Mucosa of rectum (tissue), 2 donors: ENCODE measurements at regions not wholly inside any gene's neighbourhood (a gene's known extent, or its start where the extent isn't known, plus 50 kb on each side); places are given as distances from the start of the nearest gene placed in this dataset.

Source experiments
- H3K27ac ChIP-seq, 2 donors: one replicate each; pipeline ENCODE4 v1.7.0; 2013; ENCODE audit warnings: inconsistent platforms in 2 of 2, low read depth in 2 of 2, low read length in 2 of 2
- H3K27me3 ChIP-seq, 2 donors: one replicate each; pipeline ENCODE4 v1.7.0; 2013; ENCODE audit warnings: low read length in 2 of 2; ENCODE audit not compliant: control insufficient read depth in 2 of 2, insufficient read depth in 2 of 2
- H3K36me3 ChIP-seq, 2 donors: one replicate each; pipeline ENCODE4 v1.7.0; 2013; ENCODE audit warnings: low read length in 2 of 2; ENCODE audit not compliant: control insufficient read depth in 2 of 2, insufficient read depth in 2 of 2
- H3K4me1 ChIP-seq, 2 donors: one replicate each; pipeline ENCODE4 v1.7.0; 2013; ENCODE audit warnings: low read length in 2 of 2, mild to moderate bottlenecking in 1 of 2; ENCODE audit not compliant: control insufficient read depth in 2 of 2, insufficient read depth in 2 of 2
- H3K4me3 ChIP-seq, 2 donors: one replicate each; pipeline ENCODE4 v1.7.0; 2013; ENCODE audit warnings: low read length in 2 of 2
- H3K9ac ChIP-seq, 2 donors: one replicate each; pipeline ENCODE4 v1.7.0; 2013; ENCODE audit warnings: low read length in 2 of 2, low read depth in 1 of 2, mild to moderate bottlenecking in 1 of 2
- H3K9me3 ChIP-seq, 2 donors: one replicate each; pipeline ENCODE4 v1.7.0; 2013; ENCODE audit warnings: low read length in 2 of 2; ENCODE audit not compliant: control insufficient read depth in 2 of 2
- donor health status: healthy.
- donor health status: Normal muscosa, but diverticular disease.

- Histone ChIP-seq H3K4me3 (no peak overlapping the region), H3K27ac (no peak overlapping the region), H3K4me1 (no peaks in the 10 kb centered on the region), H3K36me3 (no peaks in the 10 kb centered on the region), H3K27me3 (no peaks in the 10 kb centered on the region), H3K9me3 (peaks cover 2 to 3% of the 10 kb centered on the region in 2 donors), H3K9ac (no peak overlapping the region)
These were observed 137.3 kb downstream of the KCNA4 start for GRCh38 chr11:29879560-29879959.

- Histone ChIP-seq H3K27me3 (no peaks in the 10 kb centered on the region), H3K27ac (no peak overlapping the region), H3K4me3 (no peak overlapping the region), H3K36me3 (no peaks in the 10 kb centered on the region), H3K9me3 (peaks cover 3 to 5% of the 10 kb centered on the region in 2 donors), H3K9ac (no peak overlapping the region), H3K4me1 (no peaks in the 10 kb centered on the region)
These were observed 140.6 kb downstream of the KCNA4 start for GRCh38 chr11:29876192-29876591.

- H3K36me3 ChIP-seq, result no peaks in the 10 kb centered on the region
- no peak overlapping the region for H3K9ac ChIP-seq
- H3K4me1 ChIP-seq, result no peaks in the 10 kb centered on the region
- no peak overlapping the region for H3K27ac ChIP-seq
- no peak overlapping the region for H3K4me3 ChIP-seq
- no peaks in the 10 kb centered on the region for H3K9me3 ChIP-seq
- H3K27me3 ChIP-seq, result no peaks in the 10 kb centered on the region
These were observed 169.6 kb downstream of the KCNA4 start for GRCh38 chr11:29847219-29847618.

DNA sequence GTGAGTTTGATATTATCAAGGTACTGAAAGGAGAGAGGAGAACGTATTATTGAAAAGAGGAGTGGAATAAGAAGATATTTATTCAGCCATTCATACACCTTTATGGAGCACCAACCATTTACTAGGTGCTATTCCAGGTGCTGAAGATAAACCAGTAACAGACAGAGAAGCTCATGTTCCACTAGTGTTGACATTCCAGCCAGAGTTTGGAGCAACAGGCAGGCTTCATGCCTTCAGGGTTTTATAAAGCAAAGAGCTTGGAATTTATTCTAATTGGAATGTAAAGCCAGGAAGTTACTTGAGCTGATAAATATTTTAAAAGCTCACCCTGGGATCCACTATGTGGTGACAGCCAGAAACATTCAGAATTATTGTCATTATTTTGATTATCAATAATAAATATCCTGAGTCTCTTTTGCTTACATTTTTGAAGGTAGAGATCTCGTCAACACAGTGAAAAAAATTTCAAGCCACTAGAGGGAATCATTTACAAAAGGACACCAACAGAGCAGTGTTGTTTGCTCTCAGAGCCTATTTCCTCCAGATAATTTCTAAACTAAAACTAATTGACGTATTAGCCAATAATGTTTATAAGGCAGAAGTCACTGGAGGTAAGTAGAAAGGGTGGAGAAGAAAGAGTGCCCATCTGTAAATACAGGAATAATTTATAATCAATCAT is 172.0 kb downstream of the KCNA4 start:
- Histone ChIP-seq H3K9me3 (no peaks in the 10 kb centered on the region), H3K4me3 (no peak overlapping the region), H3K36me3 (no peaks in the 10 kb centered on the region), H3K27me3 (no peaks in the 10 kb centered on the region), H3K27ac (no peak overlapping the region), H3K4me1 (no peaks in the 10 kb centered on the region), H3K9ac (no peak overlapping the region)

- no peaks in the 10 kb centered on the region for H3K27me3 ChIP-seq
- H3K36me3 ChIP-seq, result no peaks in the 10 kb centered on the region
- H3K27ac ChIP-seq, result no peak overlapping the region
- H3K4me1 ChIP-seq, result no peaks in the 10 kb centered on the region
- H3K4me3 ChIP-seq, result no peak overlapping the region
- H3K9me3 ChIP-seq, result no peaks in the 10 kb centered on the region
- H3K9ac ChIP-seq, result no peak overlapping the region
These were observed 172.8 kb downstream of the KCNA4 start for GRCh38 chr11:29844031-29844430.

DNA sequence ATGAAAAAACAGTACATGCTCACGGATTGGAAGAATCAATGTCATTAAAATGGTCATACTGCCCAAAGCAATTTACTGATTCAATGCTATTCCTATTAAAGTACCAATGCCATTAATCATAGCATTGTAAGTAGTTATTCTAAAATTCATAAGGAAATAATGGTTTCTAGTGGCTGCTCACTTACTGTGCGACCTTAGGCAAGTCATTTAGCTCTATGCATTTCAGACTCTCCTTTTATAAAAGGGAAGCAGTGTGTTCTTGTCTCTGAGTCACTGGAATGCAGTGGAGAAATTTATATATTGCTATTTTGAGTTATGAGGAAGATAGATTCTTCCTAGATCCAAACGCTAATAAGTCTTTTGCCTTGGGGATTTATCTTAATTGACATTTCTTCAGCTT is 174.8 kb downstream of the KCNA4 start:
- no peak overlapping the region for H3K27ac ChIP-seq
- H3K4me3 ChIP-seq, result no peak overlapping the region
- H3K9ac ChIP-seq, result no peak overlapping the region
- H3K9me3 ChIP-seq, result no peaks in the 10 kb centered on the region
- no peaks in the 10 kb centered on the region for H3K36me3 ChIP-seq
- H3K27me3 ChIP-seq, result no peaks in the 10 kb centered on the region
- no peaks in the 10 kb centered on the region for H3K4me1 ChIP-seq

GRCh38 chr11:29826878-29827277 is 190.0 kb downstream of the KCNA4 start:
- no peak overlapping the region for H3K4me3 ChIP-seq
- no peaks in the 10 kb centered on the region for H3K9me3 ChIP-seq
- no peaks in the 10 kb centered on the region for H3K36me3 ChIP-seq
- H3K9ac ChIP-seq, result no peak overlapping the region
- no peaks in the 10 kb centered on the region for H3K27me3 ChIP-seq
- no peak overlapping the region for H3K27ac ChIP-seq
- H3K4me1 ChIP-seq, result no peaks in the 10 kb centered on the region

GRCh38 chr11:29816359-29816758 is 200.5 kb downstream of the KCNA4 start:
- Histone ChIP-seq H3K4me3 (no peak overlapping the region), H3K9me3 (peaks cover 0 to 9% of the 10 kb centered on the region in 2 donors), H3K4me1 (no peaks in the 10 kb centered on the region), H3K9ac (no peak overlapping the region), H3K27me3 (no peaks in the 10 kb centered on the region), H3K27ac (no peak overlapping the region), H3K36me3 (no peaks in the 10 kb centered on the region)

DNA sequence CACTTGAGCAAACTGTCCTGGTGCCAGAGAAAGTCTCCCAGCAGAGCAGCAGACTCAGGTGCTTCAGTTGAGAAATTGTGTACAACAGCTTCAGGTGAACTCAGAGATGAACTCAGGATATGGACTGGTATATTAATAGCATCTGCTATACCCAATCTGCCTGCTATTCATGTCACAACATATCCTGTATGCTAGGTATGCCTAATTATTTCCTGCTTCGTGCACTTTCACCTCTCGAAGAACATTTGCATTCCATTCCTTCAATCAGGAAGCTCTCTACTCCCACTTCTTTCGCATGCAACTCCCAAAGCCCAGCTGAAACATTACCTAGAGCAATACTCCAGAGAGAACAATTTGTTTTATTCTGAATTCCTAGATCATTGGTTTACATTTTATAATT is 207.7 kb downstream of the KCNA4 start:
- no peaks in the 10 kb centered on the region for H3K36me3 ChIP-seq
- no peaks in the 10 kb centered on the region for H3K27me3 ChIP-seq
- H3K4me3 ChIP-seq, result no peak overlapping the region
- no peaks in the 10 kb centered on the region for H3K9me3 ChIP-seq
- H3K9ac ChIP-seq, result no peak overlapping the region
- no peak overlapping the region for H3K27ac ChIP-seq
- no peaks in the 10 kb centered on the region for H3K4me1 ChIP-seq

DNA sequence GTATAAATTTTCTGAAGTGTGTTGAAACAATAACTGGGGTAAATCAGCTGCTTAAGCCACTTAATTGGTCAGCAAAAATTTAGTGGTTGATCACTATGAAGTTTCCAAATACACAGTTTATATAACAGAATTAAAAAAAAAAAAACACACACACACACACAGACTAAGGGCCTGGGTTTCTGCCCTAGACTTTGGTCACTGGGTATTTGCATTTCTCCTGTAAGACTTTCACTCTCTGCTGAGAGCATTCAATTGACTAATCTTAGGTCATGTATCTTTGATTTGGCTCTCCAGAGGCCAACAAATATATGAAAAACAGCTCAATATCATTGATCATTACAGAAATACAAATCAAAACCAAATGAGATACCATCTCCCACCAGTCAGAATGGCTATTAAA is 214.3 kb downstream of the KCNA4 start:
- Histone ChIP-seq H3K4me1 (no peaks in the 10 kb centered on the region), H3K27me3 (no peaks in the 10 kb centered on the region), H3K9ac (no peak overlapping the region), H3K27ac (no peak overlapping the region), H3K4me3 (no peak overlapping the region), H3K36me3 (no peaks in the 10 kb centered on the region), H3K9me3 (no peaks in the 10 kb centered on the region)

DNA sequence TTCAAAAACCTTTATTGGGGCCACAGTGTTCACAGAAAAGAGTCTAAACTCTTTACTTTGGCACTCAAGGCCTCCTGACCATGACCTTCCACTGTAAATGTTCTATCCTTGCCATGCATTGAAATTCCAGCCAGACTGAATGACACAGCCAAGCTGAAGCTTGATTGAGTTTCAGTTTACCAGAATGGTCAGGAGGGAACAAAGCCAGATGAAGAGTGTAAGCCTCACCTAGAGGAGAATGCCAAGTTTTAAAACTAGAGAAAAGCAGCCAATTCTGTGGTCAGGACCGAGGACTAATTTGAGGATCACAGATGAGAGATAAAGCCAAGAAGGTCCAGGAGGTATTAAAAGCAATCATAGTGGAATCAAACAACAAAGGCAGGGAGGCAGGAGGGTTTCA is 215.3 kb downstream of the KCNA4 start:
- H3K9ac ChIP-seq, result no peak overlapping the region
- no peaks in the 10 kb centered on the region for H3K9me3 ChIP-seq
- no peaks in the 10 kb centered on the region for H3K4me1 ChIP-seq
- H3K4me3 ChIP-seq, result no peak overlapping the region
- no peak overlapping the region for H3K27ac ChIP-seq
- H3K36me3 ChIP-seq, result no peaks in the 10 kb centered on the region
- H3K27me3 ChIP-seq, result no peaks in the 10 kb centered on the region
